Suprapubic skin (tissue), 3 donors: ENCODE measurements at regions not wholly inside any gene's neighbourhood (a gene's known extent, or its start where the extent isn't known, plus 50 kb on each side); places are given as distances from the start of the nearest gene placed in this dataset.

Experiments used
- CTCF ChIP-seq, 2 donors: fragments of 200-600 bp in 1 of 2; fragments of 450-650 bp in 1 of 2; sonication (generic) in 1 of 2; IDR thresholded peaks; one replicate each; pipeline ENCODE4 v1.5.1; 2016 to 2019; ENCODE audit warnings: antibody characterized with exemption in 2 of 2, mild to moderate bottlenecking in 1 of 2, moderate library complexity in 1 of 2
- EP300 ChIP-seq: sonication (generic); formaldehyde crosslinking; IDR thresholded peaks from one replicate; pipeline ENCODE4 v1.6.1; 2017; ENCODE audit warnings: antibody characterized with exemption

- no peak for TF ChIP-seq CTCF (IDR thresholded peaks at IDR 0.05)
- TF ChIP-seq EP300: no peak
Observed at GRCh38 chrX:39814391-39814790, 283.4 kb downstream of the BCOR start.
